Upper lobe of left lung (tissue), 6 donors: ENCODE measurements at regions not wholly inside any gene's neighbourhood (a gene's known extent, or its start where the extent isn't known, plus 50 kb on each side); places are given as distances from the start of the nearest gene placed in this dataset.

ENCODE experiments used
- ATAC-seq, 2 donors: fragments of 200-7000 bp; cut with Tn5 transposase; one replicate each; pipeline ENCODE4 v1.9.1; 2022; ENCODE audit warnings: mild to moderate bottlenecking in 2 of 2, moderate library complexity in 2 of 2; ENCODE audit not compliant: low FRiP score in 2 of 2
- DNase-seq, 2 donors: peaks; one replicate each; pipeline ENCODE4 v3.0.0-alpha.2; 2019 to 2020
- H3K27ac ChIP-seq, 4 donors: fragments of 200-600 bp; sonication (generic); one replicate each; pipeline ENCODE4 v1.5.1; 2016 to 2019
- H3K27me3 ChIP-seq, 4 donors: fragments of 200-600 bp; sonication (generic); one replicate each; pipeline ENCODE4 v1.5.1; 2017 to 2019
- H3K36me3 ChIP-seq, 4 donors: fragments of 200-600 bp; sonication (generic); one replicate each; pipeline ENCODE4 v1.5.1; 2016 to 2019
- H3K4me1 ChIP-seq, 4 donors: fragments of 200-600 bp; sonication (generic); one replicate each; pipeline ENCODE4 v1.5.1; 2018 to 2019
- H3K4me3 ChIP-seq, 4 donors: fragments of 200-600 bp; sonication (generic); one replicate each; pipeline ENCODE4 v1.5.1; 2017 to 2019; ENCODE audit warnings: mild to moderate bottlenecking in 2 of 4, moderate library complexity in 1 of 4
- H3K9me3 ChIP-seq, 4 donors: fragments of 200-600 bp; sonication (generic); one replicate each; pipeline ENCODE4 v1.5.1; 2018 to 2019
- EP300 ChIP-seq, 4 donors: sonication (generic); formaldehyde crosslinking; IDR thresholded peaks; one replicate each; pipeline ENCODE4 v1.5.1; 2017; ENCODE audit warnings: antibody characterized with exemption in 4 of 4, control low read depth in 2 of 4
- POLR2A ChIP-seq, 4 donors: fragments of 450-650 bp; IDR thresholded peaks; one replicate each; pipeline ENCODE4 v1.5.1; 2016 to 2017; ENCODE audit warnings: antibody characterized with exemption in 4 of 4, mild to moderate bottlenecking in 2 of 4
- POLR2AphosphoS5 ChIP-seq, 2 donors: sonication (generic); formaldehyde crosslinking; IDR thresholded peaks; one replicate each; pipeline ENCODE4 v1.5.1; 2017; ENCODE audit warnings: antibody characterized with exemption in 2 of 2
- WGBS, 2 donors: methylation state at CpG; one replicate each; pipeline ENCODE4 v1.1.5; 2017 to 2018; 5-methylcytosine and 5-hydroxymethylcytosine counted together
- TF ChIP-seq, protein P1 (sequence below), 6 experiments: fragments of 450-650 bp in 4 of 6; fragments of 200-600 bp in 2 of 6; sonication (generic) in 2 of 6; IDR thresholded peaks; one replicate each; pipeline ENCODE4 v1.5.1; 2016 to 2019; ENCODE audit warnings: antibody characterized with exemption in 6 of 6
- donor health status: DM: no; HTN: no; CAD: no; lungs with moderate emphysema.
- donor health status: DM: no; HTN: yes; CAD: no; lungs with severe emphysema.

DNA sequence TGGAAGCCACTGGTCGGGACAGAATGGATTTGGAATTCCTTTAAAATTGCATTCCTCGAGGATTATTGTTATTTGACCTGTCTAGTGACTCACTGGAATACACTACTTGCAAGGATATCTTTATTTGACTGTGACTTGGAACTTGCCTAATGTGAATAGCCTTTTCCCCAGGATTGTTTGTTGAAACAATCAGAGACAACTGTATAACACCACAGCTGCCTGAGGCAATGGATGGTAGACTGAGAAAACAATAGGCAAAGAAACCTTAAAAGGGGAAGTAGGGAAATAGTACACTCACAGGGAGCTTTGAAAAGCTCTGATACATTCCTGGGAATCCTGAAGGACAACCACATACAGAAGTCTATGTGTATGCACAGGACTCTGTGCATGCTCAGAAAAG, 465.3 kb downstream of the BMP2 start:
- H3K27ac ChIP-seq, result no peak overlapping the region
- no peak overlapping the region for H3K4me3 ChIP-seq
- TF ChIP-seq POLR2A (IDR thresholded peaks at IDR 0.05) (no peak), EP300 (IDR thresholded peaks at IDR 0.05) (no peak), POLR2AphosphoS5 (IDR thresholded peaks at IDR 0.05) (no peak)
- TF ChIP-seq, protein P1, sequence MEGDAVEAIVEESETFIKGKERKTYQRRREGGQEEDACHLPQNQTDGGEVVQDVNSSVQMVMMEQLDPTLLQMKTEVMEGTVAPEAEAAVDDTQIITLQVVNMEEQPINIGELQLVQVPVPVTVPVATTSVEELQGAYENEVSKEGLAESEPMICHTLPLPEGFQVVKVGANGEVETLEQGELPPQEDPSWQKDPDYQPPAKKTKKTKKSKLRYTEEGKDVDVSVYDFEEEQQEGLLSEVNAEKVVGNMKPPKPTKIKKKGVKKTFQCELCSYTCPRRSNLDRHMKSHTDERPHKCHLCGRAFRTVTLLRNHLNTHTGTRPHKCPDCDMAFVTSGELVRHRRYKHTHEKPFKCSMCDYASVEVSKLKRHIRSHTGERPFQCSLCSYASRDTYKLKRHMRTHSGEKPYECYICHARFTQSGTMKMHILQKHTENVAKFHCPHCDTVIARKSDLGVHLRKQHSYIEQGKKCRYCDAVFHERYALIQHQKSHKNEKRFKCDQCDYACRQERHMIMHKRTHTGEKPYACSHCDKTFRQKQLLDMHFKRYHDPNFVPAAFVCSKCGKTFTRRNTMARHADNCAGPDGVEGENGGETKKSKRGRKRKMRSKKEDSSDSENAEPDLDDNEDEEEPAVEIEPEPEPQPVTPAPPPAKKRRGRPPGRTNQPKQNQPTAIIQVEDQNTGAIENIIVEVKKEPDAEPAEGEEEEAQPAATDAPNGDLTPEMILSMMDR (IDR thresholded peaks at IDR 0.05), result no peak
- no peaks in the 10 kb centered on the region for H3K4me1 ChIP-seq
- DNase-seq, result no peak
- H3K27me3 ChIP-seq, result no peaks in the 10 kb centered on the region
- ATAC-seq, result no peak
- no peaks in the 10 kb centered on the region for H3K36me3 ChIP-seq
- H3K9me3 ChIP-seq, result peaks cover 0 to 7% (median 2%) of the 10 kb centered on the region in 4 donors
- WGBS, 2 donors, result 76 to 83% methylated on average over 2 of the region's 2 CpGs

DNA sequence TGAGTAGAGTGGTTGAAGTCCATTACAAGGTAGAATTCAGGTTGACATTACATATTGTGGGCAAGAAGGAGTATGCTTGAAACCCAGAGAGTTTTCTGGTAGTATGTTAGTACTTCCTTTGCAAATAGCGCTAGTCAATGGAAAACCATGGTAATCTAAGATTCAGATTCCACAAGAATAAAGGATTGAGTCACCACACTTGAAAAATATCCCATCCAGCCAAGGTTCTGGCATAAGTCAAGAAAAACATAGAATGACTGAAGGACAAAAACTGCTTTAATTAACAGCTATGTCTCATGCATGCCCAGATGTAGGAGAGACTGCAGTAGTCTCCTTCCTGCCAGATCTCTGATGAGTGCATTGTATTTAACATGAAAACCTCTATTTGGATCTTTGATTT, 469.8 kb downstream of the BMP2 start:
- Histone ChIP-seq H3K27ac (no peak overlapping the region), H3K36me3 (no peaks in the 10 kb centered on the region), H3K9me3 (peaks cover 0 to 7% (median 2%) of the 10 kb centered on the region in 4 donors), H3K4me3 (no peak overlapping the region), H3K27me3 (no peaks in the 10 kb centered on the region), H3K4me1 (no peaks in the 10 kb centered on the region)
- DNase-seq (no peak), ATAC-seq (no peak)
- TF ChIP-seq POLR2AphosphoS5 (IDR thresholded peaks at IDR 0.05) (no peak), EP300 (IDR thresholded peaks at IDR 0.05) (no peak), POLR2A (IDR thresholded peaks at IDR 0.05) (no peak)
- TF ChIP-seq, protein P1 (IDR thresholded peaks at IDR 0.05), result no peak
- WGBS, 2 donors, result 82 to 88% methylated on average over 1 of the region's 1 CpG

DNA sequence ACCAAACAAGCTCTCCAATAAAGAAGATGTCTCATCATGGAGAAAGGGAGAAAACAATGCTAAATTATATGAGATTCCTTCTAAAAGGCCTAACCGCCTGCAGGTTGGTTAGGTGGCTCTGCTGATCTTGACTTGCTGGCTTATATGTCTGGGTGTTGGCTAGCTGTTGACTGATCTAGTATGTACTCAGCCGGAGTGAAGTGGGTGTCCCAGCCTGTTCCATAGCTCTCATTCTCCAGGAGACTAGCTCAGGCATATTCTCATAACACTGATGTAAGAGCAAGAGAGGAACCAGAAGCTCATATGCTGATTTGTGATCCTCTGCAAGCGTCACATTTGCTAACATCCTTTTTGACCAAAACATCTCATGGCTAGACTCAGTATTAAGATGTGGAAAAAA, 473.0 kb downstream of the BMP2 start:
- WGBS, 2 donors, result 67 to 85% methylated on average over 3 of the region's 3 CpGs
- Histone ChIP-seq H3K9me3 (no peaks in the 10 kb centered on the region), H3K4me3 (no peak overlapping the region), H3K4me1 (no peaks in the 10 kb centered on the region), H3K27me3 (no peaks in the 10 kb centered on the region), H3K36me3 (no peaks in the 10 kb centered on the region), H3K27ac (no peak overlapping the region)
- ATAC-seq (no peak), DNase-seq (no peak)
- no peak for TF ChIP-seq POLR2AphosphoS5 (IDR thresholded peaks at IDR 0.05)
- TF ChIP-seq POLR2A (IDR thresholded peaks at IDR 0.05), result no peak
- TF ChIP-seq EP300 (IDR thresholded peaks at IDR 0.05), result no peak
- TF ChIP-seq, protein P1 (IDR thresholded peaks at IDR 0.05), result no peak

DNA sequence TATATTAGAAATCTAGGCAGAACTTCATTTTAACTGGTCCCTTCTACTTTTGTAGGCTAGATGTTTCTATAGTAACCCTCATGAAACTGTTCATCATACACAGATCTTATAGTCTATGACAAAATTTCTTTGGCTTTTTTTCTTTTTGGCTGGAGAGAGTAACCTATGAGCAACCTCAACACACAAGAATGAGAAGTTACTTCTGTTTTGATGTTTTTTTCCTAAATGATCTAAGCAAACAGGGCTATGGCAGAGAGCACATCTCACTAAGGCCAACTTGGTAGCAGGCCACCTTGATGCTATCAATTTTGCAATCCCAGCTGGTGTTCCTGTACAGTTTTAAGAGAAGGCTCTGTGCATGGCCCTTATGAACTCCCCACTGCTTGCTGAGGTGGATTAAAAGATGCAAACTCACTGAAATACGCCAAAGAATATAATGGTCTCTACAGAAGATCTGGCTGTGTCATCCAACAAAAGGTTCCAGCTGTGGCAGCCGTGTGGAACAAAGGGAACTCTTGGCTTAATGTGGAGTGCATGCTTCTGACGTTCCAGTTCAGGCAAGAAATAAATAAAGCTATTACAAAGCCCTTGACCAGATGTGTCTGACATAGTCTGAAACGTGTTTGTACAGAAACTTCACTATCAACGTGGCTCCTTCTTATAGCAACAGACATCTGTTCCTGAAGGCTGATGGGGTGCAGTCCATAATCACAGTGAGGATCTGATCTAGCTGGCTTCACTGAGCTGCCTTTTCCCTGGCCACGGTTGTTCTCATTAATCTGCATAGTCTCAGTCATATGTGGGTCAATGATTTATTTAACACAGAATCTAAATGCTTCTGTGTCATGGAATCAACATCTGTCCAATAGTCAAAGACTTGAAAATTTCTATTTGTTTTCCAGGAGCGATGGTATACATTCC, 481.1 kb downstream of the BMP2 start:
- Histone ChIP-seq H3K27me3 (no peaks in the 10 kb centered on the region), H3K9me3 (no peaks in the 10 kb centered on the region), H3K4me1 (no peaks in the 10 kb centered on the region), H3K4me3 (no peak overlapping the region), H3K36me3 (no peaks in the 10 kb centered on the region), H3K27ac (no peak overlapping the region)
- WGBS, 2 donors, result 58 to 64% methylated on average over 7 of the region's 7 CpGs
- DNase-seq (no peak), ATAC-seq (no peak)
- no peak for TF ChIP-seq POLR2A (IDR thresholded peaks at IDR 0.05)
- TF ChIP-seq, protein P1 (IDR thresholded peaks at IDR 0.05), result no peak
- TF ChIP-seq POLR2AphosphoS5 (IDR thresholded peaks at IDR 0.05), result no peak
- no peak for TF ChIP-seq EP300 (IDR thresholded peaks at IDR 0.05)

DNA sequence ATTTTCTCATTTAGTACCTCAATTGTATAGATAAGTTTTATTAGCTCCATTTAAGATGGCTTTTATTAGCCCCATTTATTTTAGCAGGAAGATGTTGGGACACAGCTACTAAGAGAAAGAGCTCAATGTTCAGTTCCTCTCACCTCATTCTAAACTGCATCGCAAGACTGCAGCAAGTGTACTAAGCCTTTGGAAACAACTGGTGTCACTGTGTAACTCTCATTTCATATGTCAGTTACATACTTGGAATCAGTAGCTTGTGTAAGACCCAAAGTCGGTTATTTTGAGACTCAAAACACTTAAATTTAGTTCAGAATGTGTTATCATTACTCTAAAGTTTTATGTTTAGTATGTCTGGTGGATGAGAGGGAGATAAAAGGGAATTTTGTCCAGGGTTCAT, 482.9 kb downstream of the BMP2 start:
- Histone ChIP-seq H3K9me3 (no peaks in the 10 kb centered on the region), H3K4me1 (no peaks in the 10 kb centered on the region), H3K27ac (no peak overlapping the region), H3K36me3 (no peaks in the 10 kb centered on the region), H3K27me3 (no peaks in the 10 kb centered on the region), H3K4me3 (no peak overlapping the region)
- TF ChIP-seq, protein P1 (IDR thresholded peaks at IDR 0.05), result no peak
- TF ChIP-seq POLR2AphosphoS5 (IDR thresholded peaks at IDR 0.05) (no peak), POLR2A (IDR thresholded peaks at IDR 0.05) (no peak), EP300 (IDR thresholded peaks at IDR 0.05) (no peak)
- ATAC-seq (no peak), DNase-seq (no peak)
- 74 to 77% methylated on average over 2 of the region's 2 CpGs for WGBS, 2 donors
